Kidney epithelial cell (primary cell): ENCODE measurements at regions not wholly inside any gene's neighbourhood (a gene's known extent, or its start where the extent isn't known, plus 50 kb on each side); places are given as distances from the start of the nearest gene placed in this dataset.

Experiments used
- DNase-seq: peaks from one replicate; pipeline ENCODE4 v3.0.0-alpha.2; 2010; ENCODE audit warnings: low read depth
- H3K27me3 ChIP-seq: 2 replicates; pipeline ENCODE4 v1.6.0; 2011; ENCODE audit warnings: low read length; ENCODE audit not compliant: control insufficient read depth, insufficient read depth
- H3K36me3 ChIP-seq: 2 replicates; pipeline ENCODE4 v1.5.1; 2011; ENCODE audit warnings: low read length; ENCODE audit not compliant: control insufficient read depth, insufficient read depth
- H3K4me3 ChIP-seq: 2 replicates; pipeline ENCODE4 v1.5.1; 2011; ENCODE audit warnings: low read depth, mild to moderate bottlenecking, control low read depth, low read length
- CTCF ChIP-seq: IDR thresholded peaks from 2 replicates; pipeline ENCODE4 v1.5.1; 2011; ENCODE audit warnings: mild to moderate bottlenecking, moderate library complexity, low read length, control low read depth, inconsistent platforms; ENCODE audit not compliant: insufficient read depth, poor library complexity, severe bottlenecking

DNA sequence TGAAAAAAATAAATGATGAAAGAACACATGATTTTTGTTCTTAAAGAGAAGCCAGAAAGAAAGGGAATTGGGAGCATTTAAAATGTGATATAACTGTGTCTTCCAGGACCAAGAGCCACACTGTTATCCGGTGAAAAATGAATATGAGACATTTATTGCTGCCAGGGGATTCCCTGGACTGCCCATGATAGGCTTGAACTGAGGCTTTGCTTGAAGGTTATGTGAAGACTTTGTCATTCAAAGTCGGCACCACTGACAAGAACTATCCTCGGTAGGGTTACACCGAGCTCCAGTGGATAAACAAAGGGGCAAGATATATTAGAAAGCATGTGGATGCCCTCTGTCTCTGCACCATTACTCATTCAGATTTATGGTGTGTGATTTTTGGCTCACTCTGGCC, 125.4 kb upstream of the MINDY3 start:
- TF ChIP-seq CTCF, result no peak
- H3K27me3 ChIP-seq, result no peaks in the 10 kb centered on the region
- no peak overlapping the region for H3K4me3 ChIP-seq
- no peak for DNase-seq
- no peaks in the 10 kb centered on the region for H3K36me3 ChIP-seq

DNA sequence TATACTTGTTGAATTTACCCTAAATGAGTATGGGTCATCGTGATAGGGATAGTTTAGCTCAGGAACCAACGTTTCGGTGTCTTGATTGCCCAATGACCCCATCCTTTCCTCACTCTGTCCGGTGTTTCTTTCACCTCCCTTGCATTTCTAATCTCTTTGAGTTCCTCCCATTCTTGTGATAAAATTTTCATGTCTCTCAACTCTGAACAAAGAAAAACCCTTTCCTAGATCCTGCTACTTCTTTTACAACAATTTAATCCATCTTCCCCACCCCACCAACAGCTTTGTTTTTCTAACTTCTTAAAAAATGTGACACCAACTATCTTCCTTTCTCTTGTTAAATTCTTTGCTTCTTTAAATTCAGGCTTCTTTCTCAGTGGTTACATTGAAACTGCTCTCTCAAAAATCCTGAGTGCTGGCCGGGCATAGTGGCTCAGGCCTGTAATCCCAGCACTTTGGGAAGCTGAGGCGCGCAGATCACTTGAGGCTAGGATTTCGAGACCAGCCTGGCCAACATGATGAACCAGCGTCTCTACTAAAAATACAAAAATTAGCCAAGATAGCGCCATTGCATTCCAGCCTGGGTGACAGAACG, 130.3 kb upstream of the MINDY3 start:
- TF ChIP-seq CTCF, result no peak

GRCh38 chr10:15997313-15997712, 137.0 kb upstream of the MINDY3 start:
- Histone ChIP-seq H3K27me3 (no peaks in the 10 kb centered on the region), H3K36me3 (no peaks in the 10 kb centered on the region), H3K4me3 (no peak overlapping the region)
- no peak for TF ChIP-seq CTCF
- no peak for DNase-seq

More for the DNA sequence above, 130.3 kb upstream of the MINDY3 start:
- no peak overlapping the region for H3K4me3 ChIP-seq
- DNase-seq, result no peak
- no peaks in the 10 kb centered on the region for H3K36me3 ChIP-seq
- no peaks in the 10 kb centered on the region for H3K27me3 ChIP-seq

DNA sequence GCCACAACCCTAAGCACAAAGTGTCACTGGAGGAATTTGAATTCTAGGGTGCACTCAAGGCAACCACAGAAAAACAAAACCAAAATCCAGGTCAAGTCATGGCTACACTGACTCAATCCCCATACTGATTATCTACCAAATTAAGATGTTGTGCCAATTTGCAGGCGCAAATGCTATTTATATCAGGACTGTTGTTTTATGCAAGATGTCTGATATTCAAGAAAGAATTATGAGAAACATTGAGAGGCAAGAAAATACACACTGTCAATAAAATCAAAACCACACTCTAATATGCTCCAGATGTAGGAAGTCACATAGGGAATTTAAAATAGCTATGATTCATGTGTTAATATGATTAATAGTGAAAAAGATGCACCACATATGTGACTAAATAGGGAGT, 141.3 kb upstream of the MINDY3 start:
- Histone ChIP-seq H3K36me3 (no peaks in the 10 kb centered on the region), H3K27me3 (no peaks in the 10 kb centered on the region), H3K4me3 (no peak overlapping the region)
- no peak for DNase-seq
- no peak for TF ChIP-seq CTCF

GRCh38 chr10:16009785-16010184, 149.5 kb upstream of the MINDY3 start:
- H3K27me3 ChIP-seq, result no peaks in the 10 kb centered on the region
- no peak for DNase-seq
- no peak overlapping the region for H3K4me3 ChIP-seq
- TF ChIP-seq CTCF, result no peak
- no peaks in the 10 kb centered on the region for H3K36me3 ChIP-seq

DNA sequence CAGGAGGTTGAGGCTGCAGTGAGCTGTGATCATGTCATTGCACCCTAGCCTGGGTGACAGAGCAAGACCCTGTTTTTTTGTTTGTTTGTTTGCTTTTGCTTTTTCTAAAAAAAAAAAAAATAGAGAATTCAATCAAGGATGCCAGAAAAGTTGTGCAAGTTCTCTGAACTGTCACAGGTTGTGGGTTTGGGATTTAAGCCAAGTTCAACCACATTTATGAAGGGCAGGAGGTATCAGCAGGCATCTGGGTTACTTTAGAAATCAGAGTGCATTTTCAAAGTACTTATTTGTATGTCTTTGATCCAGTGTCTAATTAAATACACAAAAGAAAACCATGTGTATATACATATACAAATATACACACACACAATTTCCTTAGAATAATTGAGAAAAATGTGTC, 151.2 kb upstream of the MINDY3 start:
- H3K4me3 ChIP-seq, result no peak overlapping the region
- no peaks in the 10 kb centered on the region for H3K36me3 ChIP-seq
- no peaks in the 10 kb centered on the region for H3K27me3 ChIP-seq
- TF ChIP-seq CTCF, result no peak
- no peak for DNase-seq
